ENCODE measurements at regions not wholly inside any gene's neighbourhood (a gene's known extent, or its start where the extent isn't known, plus 50 kb on each side); places are given as distances from the start of the nearest gene placed in this dataset.
A peak's percentile ranks its signal among the peaks of the same experiment; 100 is the strongest.

DNA sequence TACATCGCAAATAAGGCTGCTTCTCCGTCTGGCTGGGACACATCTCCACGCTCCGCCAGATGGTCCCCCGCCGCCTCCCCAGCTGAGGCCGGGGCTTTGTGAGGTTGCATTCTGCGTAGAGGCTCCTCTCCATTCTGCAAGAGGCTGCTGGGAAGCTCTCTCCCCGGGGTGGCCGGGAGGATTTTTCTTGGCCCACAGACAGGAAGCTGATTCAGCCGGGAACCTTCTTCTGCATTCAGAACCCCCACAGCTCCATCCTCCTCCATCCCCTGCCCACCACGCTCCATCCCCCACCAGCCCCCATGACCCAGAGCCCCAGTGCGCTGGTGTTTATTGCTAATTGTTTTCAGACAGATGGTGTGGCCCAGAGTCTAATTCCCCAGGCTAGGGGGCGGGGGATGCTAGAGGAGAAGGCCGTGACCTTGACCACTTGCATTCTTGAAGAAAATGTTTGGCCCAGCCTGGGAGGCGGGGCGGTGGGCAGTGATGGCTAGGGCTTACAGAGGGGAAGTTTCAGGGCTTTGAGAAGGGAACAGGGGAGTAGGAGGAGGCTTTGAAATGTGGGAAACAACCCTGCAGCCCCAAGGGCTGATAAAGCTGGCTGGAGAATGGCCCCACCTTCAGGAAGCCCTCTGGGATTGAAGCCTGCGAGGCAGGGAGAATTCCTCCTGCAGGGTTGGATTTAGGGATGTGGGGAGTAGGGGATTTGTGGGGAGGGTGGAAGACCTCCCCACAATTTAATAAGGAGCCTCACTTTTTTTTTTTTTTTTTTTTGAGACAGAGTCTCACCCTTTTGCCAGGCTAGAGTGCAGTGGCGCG, 88.5 kb upstream of the NCOR2 start:
- FAIRE-seq (no peak), DNase-seq (peak; percentile 89 to 97 (median 91))
- Histone ChIP-seq H3K36me3 (ENCODE audit: control insufficient read depth in 2 of 3, insufficient read depth in 3 of 3, low read length in 3 of 3) (no peaks in the 10 kb centered on the region), H3K9me3 (ENCODE audit: control insufficient read depth in 2 of 3, insufficient read depth in 1 of 3, low read length in 3 of 3) (no peaks in the 10 kb centered on the region), H3K27ac (ENCODE audit: low read depth in 2 of 2, low read length in 2 of 2) (peak overlapping the region; percentile 82 to 88), H3K4me1 (ENCODE audit: control insufficient read depth in 2 of 3, insufficient read depth in 2 of 3, low read depth in 1 of 3, low read length in 3 of 3) (peaks cover 0 to 14% (median 2%) of the 10 kb centered on the region in 3 donors), H3K4me3 (ENCODE audit: low read length in 3 of 3) (no peak overlapping the region), H3K27me3 (ENCODE audit: control insufficient read depth, insufficient read depth, low read length) (no peaks in the 10 kb centered on the region), H3K9ac (ENCODE audit: low read length in 3 of 3) (no peak overlapping the region)
- intact Hi-C loops (cut with DNase I): no loop called here
- TF ChIP-seq CTCF (IDR thresholded peaks at IDR 0.05; ENCODE audit: borderline replicate concordance, extremely low read depth, insufficient read depth): no peak

- peaks cover 0 to 14% (median 2%) of the 10 kb centered on the region in 3 donors for H3K4me1 ChIP-seq (ENCODE audit: control insufficient read depth in 2 of 3, insufficient read depth in 2 of 3, low read depth in 1 of 3, low read length in 3 of 3)
- FAIRE-seq (no peak), DNase-seq (peak in 4 of 5 donors; percentile 37 to 89 (median 67))
- no peaks in the 10 kb centered on the region for H3K27me3 ChIP-seq (ENCODE audit: control insufficient read depth, insufficient read depth, low read length)
- no peaks in the 10 kb centered on the region for H3K36me3 ChIP-seq (ENCODE audit: control insufficient read depth in 2 of 3, insufficient read depth in 3 of 3, low read length in 3 of 3)
- H3K27ac ChIP-seq (ENCODE audit: low read depth in 2 of 2, low read length in 2 of 2): peak overlapping the region; percentile 82 to 88
- peak overlapping the region in 1 of 3 donors; percentile 6 for H3K4me3 ChIP-seq (ENCODE audit: low read length in 3 of 3)
- peaks cover 0 to 3% (median 0%) of the 10 kb centered on the region in 3 donors for H3K9me3 ChIP-seq (ENCODE audit: control insufficient read depth in 2 of 3, insufficient read depth in 1 of 3, low read length in 3 of 3)
- intact Hi-C loops (cut with DNase I): no loop called here
- peak overlapping the region in 1 of 3 donors; percentile 24 for H3K9ac ChIP-seq (ENCODE audit: low read length in 3 of 3)
- TF ChIP-seq CTCF (IDR thresholded peaks at IDR 0.05; ENCODE audit: borderline replicate concordance, extremely low read depth, insufficient read depth): no peak
These were observed 87.8 kb upstream of the NCOR2 start for GRCh38 chr12:124655048-124655697.

DNA sequence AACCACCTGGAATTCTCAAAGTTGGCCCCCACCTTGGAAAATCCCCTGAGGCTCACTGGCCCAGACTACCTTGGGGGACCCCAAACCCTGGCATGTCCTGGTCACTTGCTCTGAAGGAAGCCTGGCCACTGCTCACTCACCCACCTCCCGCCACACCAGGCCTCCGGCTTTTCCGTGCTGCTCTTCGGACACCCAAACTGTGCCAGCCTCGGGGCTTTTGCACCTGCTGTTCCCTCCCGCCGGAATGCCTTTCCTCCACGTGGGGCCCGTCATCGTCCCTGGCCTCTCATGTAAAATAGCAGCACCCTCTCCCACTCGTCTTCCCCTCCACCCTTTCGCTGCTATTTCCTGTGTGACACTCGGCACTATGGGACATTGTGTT, 87.2 kb upstream of the NCOR2 start:
- DNase-seq (peak in 2 of 5 donors; percentile 50 to 61), FAIRE-seq (no peak)
- Histone ChIP-seq H3K4me1 (ENCODE audit: control insufficient read depth in 2 of 3, insufficient read depth in 2 of 3, low read depth in 1 of 3, low read length in 3 of 3) (peaks cover 0 to 14% (median 2%) of the 10 kb centered on the region in 3 donors), H3K27ac (ENCODE audit: low read depth in 2 of 2, low read length in 2 of 2) (peak overlapping the region; percentile 43 to 81), H3K27me3 (ENCODE audit: control insufficient read depth, insufficient read depth, low read length) (no peaks in the 10 kb centered on the region), H3K9ac (ENCODE audit: low read length in 3 of 3) (peak overlapping the region in 1 of 3 donors; percentile 24), H3K4me3 (ENCODE audit: low read length in 3 of 3) (peak overlapping the region in 1 of 3 donors; percentile 6), H3K36me3 (ENCODE audit: control insufficient read depth in 2 of 3, insufficient read depth in 3 of 3, low read length in 3 of 3) (no peaks in the 10 kb centered on the region), H3K9me3 (ENCODE audit: control insufficient read depth in 2 of 3, insufficient read depth in 1 of 3, low read length in 3 of 3) (peaks cover 0 to 3% (median 0%) of the 10 kb centered on the region in 3 donors)
- intact Hi-C loops (cut with DNase I): no loop called here
- no peak for TF ChIP-seq CTCF (IDR thresholded peaks at IDR 0.05; ENCODE audit: borderline replicate concordance, extremely low read depth, insufficient read depth)

Data from kidney (tissue), 13 donors.